ENCODE measurements at regions not wholly inside any gene's neighbourhood (a gene's known extent, or its start where the extent isn't known, plus 50 kb on each side); places are given as distances from the start of the nearest gene placed in this dataset.
"Not testable (repeated sequence)": the region's sequence is repeated elsewhere in the genome, so short reads cannot be mapped to it uniquely, and the experiment has no call there.

DNA sequence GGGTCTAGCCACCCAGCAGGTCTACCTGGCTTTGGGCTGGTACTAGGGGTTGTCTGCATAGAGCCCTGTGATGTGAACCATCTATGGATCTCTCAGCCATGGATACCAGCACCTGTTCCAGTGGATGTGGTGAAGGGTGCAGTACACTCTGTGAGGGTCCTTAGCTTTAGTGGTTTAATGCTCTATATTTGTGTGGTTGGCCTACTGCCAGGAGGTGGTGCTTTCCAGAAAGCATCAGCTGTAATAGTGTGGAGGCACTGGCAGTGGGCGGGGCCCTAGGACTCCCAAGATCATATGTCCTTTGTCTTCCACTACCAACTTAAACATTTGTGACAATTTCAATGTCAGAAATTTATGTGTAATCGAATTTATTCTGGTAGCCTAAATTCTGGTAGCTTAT lies 1065.1 kb downstream of the RPIA start:
- CTCF ChIA-PET (ENCODE audit: partially characterized antibody); H3K4me1 ChIP-seq (ENCODE audit: insufficient read depth, low read length); H3K27me3 ChIP-seq (ENCODE audit: insufficient read depth, low read length); DNase-seq; H3K27ac ChIP-seq (ENCODE audit: low read depth, low read length); H3K36me3 Mint-ChIP-seq; H3K27me3 Mint-ChIP-seq; H3K36me3 ChIP-seq (ENCODE audit: insufficient read depth, low read length); H3K4me1 Mint-ChIP-seq; H3K4me3 ChIP-seq (ENCODE audit: low read length in 2 of 2); H3K4me3 Mint-ChIP-seq; H3K27ac Mint-ChIP-seq; intact Hi-C loops (cut with micrococcal nuclease); H3K9me3 ChIP-seq (ENCODE audit: control insufficient read depth in 1 of 2, low read length in 2 of 2); POLR2A ChIA-PET (ENCODE audit: partially characterized antibody): not testable (repeated sequence)
- H3K9me3 Mint-ChIP-seq = peaks cover 5 to 28% (median 15%) of the 10 kb centered on the region in 8 donors

DNA sequence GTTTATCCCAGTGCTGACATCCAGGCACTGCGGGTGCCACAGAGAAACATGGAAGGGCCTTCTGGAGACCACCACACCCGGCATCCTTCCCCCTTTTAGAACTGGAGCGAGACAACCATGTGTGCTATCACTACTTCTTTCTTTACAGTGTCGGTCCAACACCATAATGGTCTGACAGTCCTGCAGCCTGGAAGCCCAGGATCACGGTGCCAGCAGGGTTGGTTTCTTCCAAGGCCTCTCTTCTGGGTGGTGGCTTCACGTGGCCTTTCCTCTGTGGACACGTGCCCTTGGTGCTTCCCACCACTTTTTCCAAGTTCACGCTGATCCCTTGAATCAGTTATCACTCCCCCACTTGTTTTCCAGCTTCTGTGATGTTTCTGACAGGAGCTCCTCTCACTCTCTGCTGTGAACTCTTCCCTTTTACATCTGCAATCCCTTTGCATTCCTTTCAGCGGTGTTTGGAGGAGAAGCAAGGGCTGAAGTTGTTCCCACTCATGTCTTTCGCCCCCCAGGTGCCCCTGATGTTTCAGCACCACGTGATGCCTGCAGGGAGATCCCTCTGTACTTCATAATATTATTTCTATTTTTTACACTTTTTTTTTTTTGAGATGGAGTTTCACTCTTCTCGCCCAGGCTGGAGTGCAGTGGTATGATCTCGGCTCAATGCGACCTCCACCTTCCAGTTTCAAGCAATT lies 1067.0 kb downstream of the RPIA start:
- H3K36me3 ChIP-seq (ENCODE audit: insufficient read depth, low read length); H3K27me3 ChIP-seq (ENCODE audit: insufficient read depth, low read length); H3K27ac Mint-ChIP-seq; H3K4me3 ChIP-seq (ENCODE audit: low read length in 2 of 2); H3K27ac ChIP-seq (ENCODE audit: low read depth, low read length); DNase-seq; POLR2A ChIA-PET (ENCODE audit: partially characterized antibody); H3K27me3 Mint-ChIP-seq; H3K36me3 Mint-ChIP-seq; intact Hi-C loops (cut with micrococcal nuclease); H3K4me1 ChIP-seq (ENCODE audit: insufficient read depth, low read length); CTCF ChIA-PET (ENCODE audit: partially characterized antibody); H3K4me3 Mint-ChIP-seq; H3K9me3 ChIP-seq (ENCODE audit: control insufficient read depth in 1 of 2, low read length in 2 of 2); H3K4me1 Mint-ChIP-seq: not testable (repeated sequence)
- peaks cover 5 to 39% (median 18%) of the 10 kb centered on the region in 8 donors for H3K9me3 Mint-ChIP-seq

DNA sequence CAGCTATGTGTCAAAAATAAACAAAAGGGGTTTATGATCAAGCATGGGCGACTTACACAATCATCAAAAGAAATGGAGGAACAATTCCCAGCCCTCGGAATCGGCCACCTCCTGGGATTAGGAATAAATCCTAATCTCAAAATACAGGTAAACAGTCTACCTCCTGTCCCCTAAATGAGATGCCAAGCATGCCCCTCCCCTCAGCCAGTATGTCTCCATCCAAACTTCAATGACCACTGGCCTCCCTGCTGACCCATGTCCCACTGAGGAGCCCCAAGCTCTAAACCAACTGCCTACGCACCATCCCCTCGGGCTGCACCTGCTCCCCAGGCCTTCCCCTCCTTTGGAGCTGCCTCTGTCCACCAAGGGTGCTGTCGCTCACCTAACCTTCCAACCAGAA lies 1069.3 kb downstream of the RPIA start:
- H3K4me1 Mint-ChIP-seq; CTCF ChIA-PET (ENCODE audit: partially characterized antibody); H3K27me3 Mint-ChIP-seq; H3K27ac ChIP-seq (ENCODE audit: low read depth, low read length); H3K27ac Mint-ChIP-seq; H3K36me3 ChIP-seq (ENCODE audit: insufficient read depth, low read length); H3K9me3 ChIP-seq (ENCODE audit: control insufficient read depth in 1 of 2, low read length in 2 of 2); H3K4me3 Mint-ChIP-seq; POLR2A ChIA-PET (ENCODE audit: partially characterized antibody); H3K27me3 ChIP-seq (ENCODE audit: insufficient read depth, low read length); DNase-seq; H3K4me3 ChIP-seq (ENCODE audit: low read length in 2 of 2); H3K36me3 Mint-ChIP-seq; intact Hi-C loops (cut with micrococcal nuclease); H3K4me1 ChIP-seq (ENCODE audit: insufficient read depth, low read length): not testable (repeated sequence)
- H3K9me3 Mint-ChIP-seq = peaks cover 2 to 54% (median 25%) of the 10 kb centered on the region in 8 donors

DNA sequence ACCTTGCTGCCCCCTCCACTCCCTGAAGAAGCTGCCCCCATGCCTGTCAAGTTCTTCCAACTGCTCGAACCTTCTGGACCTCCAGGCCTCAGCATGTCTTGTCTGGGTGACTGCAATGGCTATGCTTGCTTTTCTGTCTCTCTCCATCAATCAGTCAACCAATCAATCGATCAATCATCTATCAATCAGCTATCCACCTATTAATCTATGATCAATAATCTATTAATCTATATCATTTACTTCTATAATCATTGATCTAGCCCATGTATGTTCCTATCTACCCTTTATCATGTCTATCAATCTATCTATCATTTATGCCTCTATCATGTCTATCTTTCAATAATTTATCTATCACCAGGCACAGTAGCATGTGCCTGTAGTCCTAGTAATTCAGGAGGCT lies 1069.7 kb downstream of the RPIA start:
- DNase-seq; CTCF ChIA-PET (ENCODE audit: partially characterized antibody); H3K27me3 Mint-ChIP-seq; H3K27ac Mint-ChIP-seq; H3K4me1 ChIP-seq (ENCODE audit: insufficient read depth, low read length); H3K4me3 ChIP-seq (ENCODE audit: low read length in 2 of 2); H3K36me3 Mint-ChIP-seq; POLR2A ChIA-PET (ENCODE audit: partially characterized antibody); H3K27ac ChIP-seq (ENCODE audit: low read depth, low read length); H3K9me3 ChIP-seq (ENCODE audit: control insufficient read depth in 1 of 2, low read length in 2 of 2); H3K4me1 Mint-ChIP-seq; H3K27me3 ChIP-seq (ENCODE audit: insufficient read depth, low read length); intact Hi-C loops (cut with micrococcal nuclease); H3K36me3 ChIP-seq (ENCODE audit: insufficient read depth, low read length); H3K4me3 Mint-ChIP-seq: not testable (repeated sequence)
- H3K9me3 Mint-ChIP-seq = peaks cover under 1 to 55% (median 25%) of the 10 kb centered on the region in 8 donors

DNA sequence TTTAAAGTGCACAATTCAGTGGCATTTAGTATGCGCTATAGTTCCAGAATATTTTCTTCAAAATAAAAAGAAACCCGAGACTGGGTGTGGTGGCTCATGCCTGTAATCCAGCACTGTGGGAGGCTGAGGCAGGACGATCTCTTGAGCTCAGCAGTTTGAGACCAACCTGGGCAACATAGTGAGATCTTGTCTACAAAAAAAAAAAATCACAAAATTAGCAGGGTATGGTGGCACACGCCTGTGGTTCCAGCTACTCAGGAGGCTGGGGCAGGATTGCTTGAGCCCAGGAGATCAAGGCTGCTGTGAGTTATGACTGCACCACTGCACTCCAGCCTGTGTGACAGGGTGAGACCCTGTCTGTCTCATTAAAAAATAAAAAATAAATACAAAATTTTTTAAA lies 1070.4 kb downstream of the RPIA start:
- intact Hi-C loops (cut with micrococcal nuclease); H3K4me3 ChIP-seq (ENCODE audit: low read length in 2 of 2); H3K27me3 ChIP-seq (ENCODE audit: insufficient read depth, low read length); H3K4me1 Mint-ChIP-seq; H3K4me3 Mint-ChIP-seq; H3K27ac ChIP-seq (ENCODE audit: low read depth, low read length); H3K27ac Mint-ChIP-seq; H3K9me3 ChIP-seq (ENCODE audit: control insufficient read depth in 1 of 2, low read length in 2 of 2); POLR2A ChIA-PET (ENCODE audit: partially characterized antibody); H3K4me1 ChIP-seq (ENCODE audit: insufficient read depth, low read length); DNase-seq; H3K27me3 Mint-ChIP-seq; H3K36me3 Mint-ChIP-seq; H3K36me3 ChIP-seq (ENCODE audit: insufficient read depth, low read length); CTCF ChIA-PET (ENCODE audit: partially characterized antibody): not testable (repeated sequence)
- H3K9me3 Mint-ChIP-seq = peaks cover 0 to 56% (median 26%) of the 10 kb centered on the region in 8 donors

DNA sequence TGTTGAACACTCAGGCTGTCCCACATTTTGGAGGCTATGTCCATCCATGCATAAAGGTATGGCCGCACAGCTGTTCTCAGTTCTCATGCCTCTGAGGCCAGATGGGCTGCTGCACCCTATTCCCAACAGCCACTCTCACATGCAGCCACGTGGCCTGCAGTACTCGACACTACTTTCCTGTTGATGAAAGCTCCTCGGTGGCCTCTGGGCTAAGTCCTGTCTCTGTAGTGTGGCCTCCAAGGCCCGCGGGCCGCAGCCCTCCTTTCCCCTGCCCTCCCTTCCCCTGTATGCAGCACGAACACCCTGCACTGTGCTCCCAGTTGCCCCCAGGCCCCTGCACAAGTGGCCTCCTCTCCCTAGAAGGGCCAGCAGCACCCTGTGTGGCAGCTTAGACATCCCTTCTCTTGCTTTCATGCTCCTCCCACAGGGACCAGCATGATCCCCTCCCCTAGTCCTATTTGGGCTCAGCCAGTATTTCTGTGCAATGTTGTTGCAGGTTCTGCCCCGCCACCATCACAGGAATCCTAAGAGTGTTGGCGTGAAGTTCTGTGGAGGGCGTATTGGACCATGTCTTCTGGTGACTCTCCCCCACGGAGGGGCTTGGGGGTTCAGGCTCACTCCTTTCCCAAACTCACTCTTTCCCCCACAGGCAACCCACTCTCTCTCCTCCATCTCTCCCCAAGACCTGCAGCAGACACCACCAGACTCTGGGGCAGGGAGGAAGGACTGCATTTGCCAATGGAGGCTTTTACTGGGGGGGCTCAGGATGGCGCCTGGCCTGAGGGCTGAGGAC lies 1071.2 kb downstream of the RPIA start:
- H3K36me3 Mint-ChIP-seq; DNase-seq; intact Hi-C loops (cut with micrococcal nuclease); H3K4me3 Mint-ChIP-seq; H3K36me3 ChIP-seq (ENCODE audit: insufficient read depth, low read length); H3K4me3 ChIP-seq (ENCODE audit: low read length in 2 of 2); CTCF ChIA-PET (ENCODE audit: partially characterized antibody); H3K4me1 ChIP-seq (ENCODE audit: insufficient read depth, low read length); H3K4me1 Mint-ChIP-seq; H3K27me3 ChIP-seq (ENCODE audit: insufficient read depth, low read length); H3K9me3 ChIP-seq (ENCODE audit: control insufficient read depth in 1 of 2, low read length in 2 of 2); H3K27ac Mint-ChIP-seq; H3K27ac ChIP-seq (ENCODE audit: low read depth, low read length); POLR2A ChIA-PET (ENCODE audit: partially characterized antibody): not testable (repeated sequence)
- peaks cover 0 to 59% (median 27%) of the 10 kb centered on the region in 8 donors for H3K9me3 Mint-ChIP-seq
- peaks cover 13 to 14% of the 10 kb centered on the region in 2 donors for H3K27me3 Mint-ChIP-seq

DNA sequence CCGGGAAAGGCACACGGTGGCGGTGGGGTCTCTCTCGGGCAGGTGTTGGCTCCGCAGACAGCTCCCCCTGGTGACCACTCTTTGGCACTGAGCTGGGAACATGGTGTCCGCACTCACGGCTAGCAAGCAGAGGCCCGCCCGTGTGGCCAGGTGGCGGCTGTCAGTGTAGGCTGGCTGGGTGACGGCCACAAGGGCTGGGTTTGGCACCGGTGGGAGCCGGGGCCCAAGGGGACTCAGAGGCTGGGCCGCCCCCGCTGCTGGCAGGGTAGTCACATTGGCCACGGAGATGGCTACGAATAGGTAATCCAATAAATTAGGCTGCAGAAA lies 1071.7 kb downstream of the RPIA start:
- no peaks in the 10 kb centered on the region for H3K9me3 ChIP-seq (ENCODE audit: control insufficient read depth in 1 of 2, low read length in 2 of 2)
- no peak for DNase-seq
- POLR2A ChIA-PET (ENCODE audit: partially characterized antibody) = no interaction called here

More for the DNA sequence above, 1071.7 kb downstream of the RPIA start:
- Mint-ChIP-seq H3K27me3 (peaks cover 16 to 17% of the 10 kb centered on the region in 2 donors), H3K4me3 (no peak overlapping the region), H3K27ac (no peak overlapping the region), H3K36me3 (peaks cover 0 to 4% of the 10 kb centered on the region in 2 donors), H3K4me1 (peaks cover 0 to 3% (median under 1%) of the 10 kb centered on the region in 4 donors), H3K9me3 (peaks cover 0 to 57% (median 29%) of the 10 kb centered on the region in 8 donors)
- CTCF ChIA-PET (ENCODE audit: partially characterized antibody) = no interaction called here
- Histone ChIP-seq H3K27me3 (ENCODE audit: insufficient read depth, low read length) (no peaks in the 10 kb centered on the region), H3K4me3 (ENCODE audit: low read length in 2 of 2) (no peak overlapping the region), H3K4me1 (ENCODE audit: insufficient read depth, low read length) (no peaks in the 10 kb centered on the region), H3K27ac (ENCODE audit: low read depth, low read length) (no peak overlapping the region), H3K36me3 (ENCODE audit: insufficient read depth, low read length) (no peaks in the 10 kb centered on the region)
- intact Hi-C loops (cut with micrococcal nuclease) = no loop called here

Measured in CD4-positive, alpha-beta memory T cell (primary cell).